Neural cell (in vitro differentiated cells): ENCODE measurements at regions not wholly inside any gene's neighbourhood (a gene's known extent, or its start where the extent isn't known, plus 50 kb on each side); places are given as distances from the start of the nearest gene placed in this dataset.

ENCODE experiments used
- H2AFZ ChIP-seq: fragments of 200-600, 300-800 bp; sonication (generic), shearing (Covaris generic); 2 replicates; pipeline ENCODE4 v1.6.0; 2014; ENCODE audit warnings: low read depth, mild to moderate bottlenecking, antibody characterized with exemption, low read length, moderate library complexity
- H3F3A ChIP-seq: fragments of 200-600 bp; shearing (Covaris generic); 2 replicates; pipeline ENCODE4 v1.6.1; 2016; ENCODE audit warnings: mild to moderate bottlenecking, moderate library complexity, mixed read lengths, antibody characterized with exemption, low read length; ENCODE audit not compliant: insufficient read depth, poor library complexity, severe bottlenecking
- H3K27ac ChIP-seq: fragments of 200-600, 300-800 bp; sonication (generic), shearing (Covaris generic); 2 replicates; pipeline ENCODE4 v1.5.1; 2014; ENCODE audit warnings: mild to moderate bottlenecking, low read length, moderate library complexity
- H3K27me3 ChIP-seq: fragments of 300-800, 200-600 bp; sonication (generic), shearing (Covaris generic); 2 replicates; pipeline ENCODE4 v1.6.0; 2014; ENCODE audit warnings: mild to moderate bottlenecking, low read depth, low read length, moderate library complexity; ENCODE audit not compliant: insufficient read depth
- H3K36me3 ChIP-seq: fragments of 300-800, 200-600 bp; sonication (generic), shearing (Covaris generic); 2 replicates; pipeline ENCODE4 v1.5.1; 2014; ENCODE audit warnings: mild to moderate bottlenecking, antibody characterized with exemption, low read length, moderate library complexity; ENCODE audit not compliant: insufficient read depth
- H3K4me2 ChIP-seq: fragments of 300-800, 200-600 bp; sonication (generic), shearing (Covaris generic); 2 replicates; pipeline ENCODE4 v1.6.0; 2014; ENCODE audit warnings: mild to moderate bottlenecking, low read length
- H3K4me3 ChIP-seq: fragments of 300-800, 200-600 bp; sonication (generic), shearing (Covaris generic); 2 replicates; pipeline ENCODE4 v1.5.1; 2014; ENCODE audit warnings: mild to moderate bottlenecking, low read length, moderate library complexity
- H3K79me2 ChIP-seq: fragments of 200-600 bp; shearing (Covaris generic); replicated peaks from 2 replicates; pipeline ENCODE4 v1.6.0; 2014; ENCODE audit warnings: mild to moderate bottlenecking, low read length, moderate library complexity; ENCODE audit not compliant: insufficient read depth
- H3K9ac ChIP-seq: fragments of 300-800, 200-600 bp; sonication (generic), shearing (Covaris generic); 2 replicates; pipeline ENCODE4 v1.6.1; 2016; ENCODE audit warnings: mild to moderate bottlenecking, low read length, mixed read lengths
- H3K9me2 ChIP-seq: fragments of 200-600 bp; shearing (Covaris generic); 2 replicates; pipeline ENCODE4 v1.6.1; 2016; ENCODE audit warnings: mild to moderate bottlenecking, low read length, mixed read lengths; ENCODE audit not compliant: insufficient read depth
- H3K9me3 ChIP-seq: fragments of 200-600, 300-800 bp; sonication (generic), shearing (Covaris generic); 2 replicates; pipeline ENCODE4 v1.6.1; 2016; ENCODE audit warnings: mild to moderate bottlenecking, mixed run types, low read length, moderate library complexity, mixed read lengths
- H4K20me1 ChIP-seq: fragments of 200-600 bp; shearing (Covaris generic); 2 replicates; pipeline ENCODE4 v1.6.1; 2016; ENCODE audit warnings: mild to moderate bottlenecking, mixed run types; ENCODE audit not compliant: insufficient read depth
- EP300 ChIP-seq: fragments of 450-650 bp; conservative IDR thresholded peaks from 2 replicates; pipeline ENCODE4 v1.6.1; 2014; ENCODE audit warnings: antibody characterized with exemption, mild to moderate bottlenecking, moderate library complexity; ENCODE audit not compliant: poor library complexity, severe bottlenecking
- EZH2 ChIP-seq: fragments of 200-600, 300-800 bp; shearing (Covaris generic), sonication (generic); IDR thresholded peaks from 2 replicates; pipeline ENCODE4 v1.6.1; 2014; ENCODE audit warnings: antibody characterized with exemption, low read length, borderline replicate concordance, mild to moderate bottlenecking; ENCODE audit not compliant: insufficient read depth, poor library complexity, severe bottlenecking
- MXI1 ChIP-seq: fragments of 450-650 bp; conservative IDR thresholded peaks from 2 replicates; pipeline ENCODE4 v1.6.1; 2014; ENCODE audit warnings: antibody characterized with exemption, mild to moderate bottlenecking; ENCODE audit not compliant: poor library complexity, severe bottlenecking
- POLR2AphosphoS5 ChIP-seq: IDR thresholded peaks from 2 replicates; pipeline ENCODE4 v1.6.1; 2012
- RAD21 ChIP-seq: fragments of 450-650 bp; conservative IDR thresholded peaks from 2 replicates; pipeline ENCODE4 v1.6.1; 2014; ENCODE audit warnings: antibody characterized with exemption, mild to moderate bottlenecking, moderate library complexity
- SMC3 ChIP-seq: fragments of 450-650 bp; conservative IDR thresholded peaks from 2 replicates; pipeline ENCODE4 v1.6.1; 2014; ENCODE audit warnings: antibody characterized with exemption, mild to moderate bottlenecking, moderate library complexity; ENCODE audit not compliant: poor library complexity
- TAF1 ChIP-seq: IDR thresholded peaks from 2 replicates; pipeline ENCODE4 v1.6.1; 2012; ENCODE audit warnings: low read depth
- TF ChIP-seq, protein P1 (sequence below): fragments of 450-650 bp; IDR thresholded peaks from 2 replicates; pipeline ENCODE4 v1.5.1; 2014; ENCODE audit warnings: antibody characterized with exemption, mild to moderate bottlenecking, moderate library complexity; ENCODE audit not compliant: poor library complexity, severe bottlenecking
- TF ChIP-seq, protein P2 (sequence below): IDR thresholded peaks from 2 replicates; pipeline ENCODE4 v1.6.1; 2012; ENCODE audit warnings: borderline replicate concordance

DNA sequence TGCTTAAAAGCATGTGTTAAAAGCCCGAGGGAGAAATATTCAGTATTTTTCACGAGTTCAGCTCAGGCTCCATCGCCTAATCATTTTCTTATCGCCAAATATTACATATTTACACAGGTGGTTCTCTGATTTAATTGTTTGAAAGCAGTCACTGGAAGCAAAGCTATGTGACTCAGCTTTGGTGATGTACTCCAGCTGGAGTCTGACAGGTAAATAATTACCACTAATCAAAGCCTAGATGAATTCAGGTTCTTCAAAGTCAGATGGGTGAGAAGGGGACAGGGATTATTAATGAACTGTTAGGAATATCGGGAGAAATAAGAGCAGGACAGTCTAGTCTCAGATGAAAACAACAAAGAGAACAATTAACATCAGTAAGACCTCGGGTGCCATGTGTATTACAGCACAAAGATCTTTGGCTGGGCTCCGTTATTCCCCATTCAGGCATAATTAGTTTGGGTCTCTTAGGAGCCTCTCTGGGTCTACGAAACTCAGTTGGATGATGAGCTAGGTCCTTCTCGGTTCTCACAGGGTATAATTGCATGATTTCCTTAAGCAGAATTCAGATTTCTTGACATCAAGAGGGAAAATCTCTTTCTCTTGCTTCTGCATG lies 331.7 kb upstream of the ADAMTS9 start:
- no peak overlapping the region for H2AFZ ChIP-seq
- no peaks in the 10 kb centered on the region for H3K79me2 ChIP-seq
- H3K9ac ChIP-seq: no peak overlapping the region
- peak overlapping the region; percentile 9 for H3K4me2 ChIP-seq
- TF ChIP-seq, protein P1, sequence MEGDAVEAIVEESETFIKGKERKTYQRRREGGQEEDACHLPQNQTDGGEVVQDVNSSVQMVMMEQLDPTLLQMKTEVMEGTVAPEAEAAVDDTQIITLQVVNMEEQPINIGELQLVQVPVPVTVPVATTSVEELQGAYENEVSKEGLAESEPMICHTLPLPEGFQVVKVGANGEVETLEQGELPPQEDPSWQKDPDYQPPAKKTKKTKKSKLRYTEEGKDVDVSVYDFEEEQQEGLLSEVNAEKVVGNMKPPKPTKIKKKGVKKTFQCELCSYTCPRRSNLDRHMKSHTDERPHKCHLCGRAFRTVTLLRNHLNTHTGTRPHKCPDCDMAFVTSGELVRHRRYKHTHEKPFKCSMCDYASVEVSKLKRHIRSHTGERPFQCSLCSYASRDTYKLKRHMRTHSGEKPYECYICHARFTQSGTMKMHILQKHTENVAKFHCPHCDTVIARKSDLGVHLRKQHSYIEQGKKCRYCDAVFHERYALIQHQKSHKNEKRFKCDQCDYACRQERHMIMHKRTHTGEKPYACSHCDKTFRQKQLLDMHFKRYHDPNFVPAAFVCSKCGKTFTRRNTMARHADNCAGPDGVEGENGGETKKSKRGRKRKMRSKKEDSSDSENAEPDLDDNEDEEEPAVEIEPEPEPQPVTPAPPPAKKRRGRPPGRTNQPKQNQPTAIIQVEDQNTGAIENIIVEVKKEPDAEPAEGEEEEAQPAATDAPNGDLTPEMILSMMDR: no peak
- no peaks in the 10 kb centered on the region for H3F3A ChIP-seq
- no peaks in the 10 kb centered on the region for H4K20me1 ChIP-seq
- H3K9me3 ChIP-seq: no peaks in the 10 kb centered on the region
- H3K27ac ChIP-seq: no peak overlapping the region
- H3K4me3 ChIP-seq: no peak overlapping the region
- H3K9me2 ChIP-seq: no peaks in the 10 kb centered on the region
- no peaks in the 10 kb centered on the region for H3K27me3 ChIP-seq
- no peaks in the 10 kb centered on the region for H3K36me3 ChIP-seq

DNA sequence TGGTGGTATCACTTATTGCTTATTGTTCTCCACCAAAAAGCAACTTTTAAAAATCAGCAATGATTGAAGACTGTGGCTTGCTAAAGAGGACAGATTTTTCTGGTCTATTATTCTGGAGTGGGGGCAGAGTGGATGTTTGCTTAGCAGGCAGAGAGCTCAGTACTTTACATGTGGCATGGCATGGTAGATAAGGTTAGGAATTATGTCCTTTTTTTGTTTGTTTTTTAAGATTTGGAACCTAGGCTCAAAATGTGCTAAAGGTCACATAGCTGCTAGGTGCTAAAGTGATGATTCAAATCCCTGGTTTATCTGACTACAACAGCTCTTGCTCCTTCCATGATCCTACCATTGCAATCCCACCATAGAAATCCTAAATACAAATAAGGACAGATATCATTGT lies 331.0 kb upstream of the ADAMTS9 start:
- Histone ChIP-seq H3K9me2 (no peaks in the 10 kb centered on the region), H3K27me3 (no peaks in the 10 kb centered on the region), H4K20me1 (no peaks in the 10 kb centered on the region), H3F3A (no peaks in the 10 kb centered on the region), H2AFZ (no peak overlapping the region), H3K27ac (no peak overlapping the region), H3K4me2 (no peak overlapping the region), H3K9ac (no peak overlapping the region), H3K9me3 (no peaks in the 10 kb centered on the region), H3K79me2 (no peaks in the 10 kb centered on the region), H3K36me3 (no peaks in the 10 kb centered on the region), H3K4me3 (no peak overlapping the region)
- TF ChIP-seq SMC3: no peak
- no peak for TF ChIP-seq EZH2
- TF ChIP-seq, protein P2, sequence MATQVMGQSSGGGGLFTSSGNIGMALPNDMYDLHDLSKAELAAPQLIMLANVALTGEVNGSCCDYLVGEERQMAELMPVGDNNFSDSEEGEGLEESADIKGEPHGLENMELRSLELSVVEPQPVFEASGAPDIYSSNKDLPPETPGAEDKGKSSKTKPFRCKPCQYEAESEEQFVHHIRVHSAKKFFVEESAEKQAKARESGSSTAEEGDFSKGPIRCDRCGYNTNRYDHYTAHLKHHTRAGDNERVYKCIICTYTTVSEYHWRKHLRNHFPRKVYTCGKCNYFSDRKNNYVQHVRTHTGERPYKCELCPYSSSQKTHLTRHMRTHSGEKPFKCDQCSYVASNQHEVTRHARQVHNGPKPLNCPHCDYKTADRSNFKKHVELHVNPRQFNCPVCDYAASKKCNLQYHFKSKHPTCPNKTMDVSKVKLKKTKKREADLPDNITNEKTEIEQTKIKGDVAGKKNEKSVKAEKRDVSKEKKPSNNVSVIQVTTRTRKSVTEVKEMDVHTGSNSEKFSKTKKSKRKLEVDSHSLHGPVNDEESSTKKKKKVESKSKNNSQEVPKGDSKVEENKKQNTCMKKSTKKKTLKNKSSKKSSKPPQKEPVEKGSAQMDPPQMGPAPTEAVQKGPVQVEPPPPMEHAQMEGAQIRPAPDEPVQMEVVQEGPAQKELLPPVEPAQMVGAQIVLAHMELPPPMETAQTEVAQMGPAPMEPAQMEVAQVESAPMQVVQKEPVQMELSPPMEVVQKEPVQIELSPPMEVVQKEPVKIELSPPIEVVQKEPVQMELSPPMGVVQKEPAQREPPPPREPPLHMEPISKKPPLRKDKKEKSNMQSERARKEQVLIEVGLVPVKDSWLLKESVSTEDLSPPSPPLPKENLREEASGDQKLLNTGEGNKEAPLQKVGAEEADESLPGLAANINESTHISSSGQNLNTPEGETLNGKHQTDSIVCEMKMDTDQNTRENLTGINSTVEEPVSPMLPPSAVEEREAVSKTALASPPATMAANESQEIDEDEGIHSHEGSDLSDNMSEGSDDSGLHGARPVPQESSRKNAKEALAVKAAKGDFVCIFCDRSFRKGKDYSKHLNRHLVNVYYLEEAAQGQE: no peak
- TF ChIP-seq, protein P1: no peak
- TF ChIP-seq POLR2AphosphoS5: no peak

DNA sequence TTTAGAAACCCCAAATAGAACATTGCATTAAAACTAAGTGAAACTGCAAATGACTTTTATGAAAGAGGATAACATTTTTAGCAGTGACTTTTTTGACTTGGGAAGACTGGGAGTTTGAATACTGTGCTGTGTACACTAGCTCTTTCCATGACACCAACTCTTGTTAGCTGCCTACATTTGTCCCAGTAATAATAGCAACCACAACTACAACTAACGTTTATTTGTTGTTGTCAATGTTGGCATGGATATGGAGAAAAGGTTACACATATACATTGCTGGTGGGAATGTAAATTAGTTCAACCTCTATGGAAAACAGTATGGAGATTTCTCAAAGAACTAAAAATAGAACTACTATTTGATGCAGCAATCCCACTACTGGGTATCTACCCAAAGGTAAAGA lies 329.6 kb upstream of the ADAMTS9 start:
- no peaks in the 10 kb centered on the region for H3K27me3 ChIP-seq
- H3K27ac ChIP-seq: no peak overlapping the region
- no peaks in the 10 kb centered on the region for H3K36me3 ChIP-seq
- H3K9me3 ChIP-seq: no peaks in the 10 kb centered on the region
- H3F3A ChIP-seq: no peaks in the 10 kb centered on the region
- H4K20me1 ChIP-seq: no peaks in the 10 kb centered on the region
- H3K9ac ChIP-seq: no peak overlapping the region
- H3K9me2 ChIP-seq: no peaks in the 10 kb centered on the region
- no peaks in the 10 kb centered on the region for H3K79me2 ChIP-seq
- H3K4me3 ChIP-seq: no peak overlapping the region
- H3K4me2 ChIP-seq: no peak overlapping the region
- H2AFZ ChIP-seq: no peak overlapping the region
- TF ChIP-seq MXI1: no peak
- TF ChIP-seq RAD21: no peak
- no peak for TF ChIP-seq EP300
- TF ChIP-seq, protein P2: no peak
- TF ChIP-seq SMC3: no peak
- no peak for TF ChIP-seq EZH2
- no peak for TF ChIP-seq TAF1
- TF ChIP-seq POLR2AphosphoS5: no peak
